Fibroblast of gingiva (primary cell): ENCODE measurements at regions not wholly inside any gene's neighbourhood (a gene's known extent, or its start where the extent isn't known, plus 50 kb on each side); places are given as distances from the start of the nearest gene placed in this dataset.
A peak's percentile ranks its signal among the peaks of the same experiment; 100 is the strongest.

Source experiments
- DNase-seq: peaks from one replicate; pipeline ENCODE4 v3.0.0-alpha.2; 2011; ENCODE audit warnings: low read depth

DNA sequence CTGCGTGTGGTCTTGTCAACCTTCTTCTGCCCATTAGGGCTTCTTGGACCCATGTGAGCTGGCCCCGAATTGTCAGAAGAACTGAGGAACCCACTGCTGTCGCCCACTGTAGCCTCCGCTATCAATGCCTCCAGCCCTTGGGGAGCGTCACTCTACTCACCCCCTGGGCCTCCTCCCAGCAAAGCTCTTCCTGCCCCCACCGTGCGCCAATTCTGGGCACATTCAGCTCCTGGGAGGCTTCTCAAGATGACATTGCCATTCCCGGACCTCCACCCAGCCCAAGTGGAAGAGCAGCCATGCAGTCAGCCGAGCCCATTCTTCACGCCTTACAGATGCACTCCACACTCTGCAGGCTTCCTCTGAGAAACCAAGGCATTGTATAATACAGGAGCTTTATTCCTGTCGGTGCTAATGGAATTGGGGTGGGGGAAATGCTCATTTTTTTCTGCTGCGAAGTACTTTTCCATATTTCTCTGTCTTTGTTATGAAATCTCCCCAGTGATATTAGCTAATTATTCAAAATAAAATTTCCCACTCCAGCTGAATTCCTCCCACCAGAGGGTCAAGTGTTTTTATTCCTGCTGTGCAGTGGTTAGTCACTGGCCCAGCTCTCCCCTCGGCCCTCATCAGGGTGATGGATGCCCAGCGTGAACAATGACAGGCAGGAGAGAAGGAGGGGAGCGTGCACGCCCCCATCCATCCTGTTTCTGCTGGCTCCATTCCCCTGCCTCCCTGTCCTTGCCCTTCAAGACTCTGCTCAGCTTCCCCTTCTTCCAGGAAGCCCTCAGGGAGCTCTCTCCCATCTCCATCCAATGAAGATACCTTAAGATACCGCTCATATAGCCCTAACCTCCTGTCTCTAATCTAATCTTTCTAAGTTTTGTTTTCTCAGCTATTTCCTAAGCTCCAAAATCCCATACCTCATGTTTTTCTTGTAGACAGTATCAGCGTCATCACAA lies 87.7 kb downstream of the C16orf95 start:
- no peak for DNase-seq

DNA sequence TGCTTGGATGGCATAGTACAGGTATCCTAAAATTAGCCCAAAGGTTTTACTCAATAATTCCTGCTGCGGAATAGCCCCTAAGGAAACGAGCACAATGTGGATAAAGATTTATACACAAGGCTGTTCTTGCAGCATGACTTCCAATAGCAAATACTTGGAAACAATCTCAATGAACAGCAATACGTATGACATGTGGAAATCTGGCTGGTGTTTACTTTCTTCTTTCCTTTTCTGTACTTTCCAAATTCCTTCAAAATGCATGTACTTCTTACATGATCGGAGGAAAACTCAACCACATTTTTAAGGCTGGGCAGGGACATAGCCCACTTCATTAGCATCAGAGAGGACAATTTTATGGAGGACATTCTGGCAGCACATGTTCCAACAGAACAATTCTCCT lies 86.6 kb downstream of the C16orf95 start:
- no peak for DNase-seq

GRCh38 chr16:87231295-87231694 lies 85.9 kb downstream of the C16orf95 start:
- no peak for DNase-seq

- no peak for DNase-seq
These were observed 85.3 kb downstream of the C16orf95 start for GRCh38 chr16:87231911-87232310.

- peak; percentile 44 for DNase-seq
These were observed 83.3 kb downstream of the C16orf95 start for GRCh38 chr16:87233928-87234327.

DNA sequence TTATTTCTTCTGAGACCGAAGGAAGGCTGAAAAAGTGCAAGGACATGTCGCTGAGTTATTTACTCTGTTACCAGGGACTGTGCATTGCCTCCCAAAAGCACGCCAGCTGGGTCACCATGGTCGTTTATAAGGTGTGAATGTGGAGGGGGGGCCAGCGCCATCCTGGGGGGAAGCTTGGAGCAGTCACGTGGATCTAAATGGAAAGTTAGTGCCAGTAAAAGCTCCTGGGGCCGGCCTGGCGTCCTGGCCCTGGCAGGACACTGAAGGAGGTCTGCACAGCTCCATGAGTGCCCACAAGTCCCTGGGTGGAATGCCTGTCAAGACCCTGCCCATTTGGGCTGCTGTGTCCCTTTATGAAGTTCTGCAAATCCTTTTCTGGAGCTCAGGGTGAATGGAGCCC lies 82.6 kb downstream of the C16orf95 start:
- DNase-seq = no peak

DNA sequence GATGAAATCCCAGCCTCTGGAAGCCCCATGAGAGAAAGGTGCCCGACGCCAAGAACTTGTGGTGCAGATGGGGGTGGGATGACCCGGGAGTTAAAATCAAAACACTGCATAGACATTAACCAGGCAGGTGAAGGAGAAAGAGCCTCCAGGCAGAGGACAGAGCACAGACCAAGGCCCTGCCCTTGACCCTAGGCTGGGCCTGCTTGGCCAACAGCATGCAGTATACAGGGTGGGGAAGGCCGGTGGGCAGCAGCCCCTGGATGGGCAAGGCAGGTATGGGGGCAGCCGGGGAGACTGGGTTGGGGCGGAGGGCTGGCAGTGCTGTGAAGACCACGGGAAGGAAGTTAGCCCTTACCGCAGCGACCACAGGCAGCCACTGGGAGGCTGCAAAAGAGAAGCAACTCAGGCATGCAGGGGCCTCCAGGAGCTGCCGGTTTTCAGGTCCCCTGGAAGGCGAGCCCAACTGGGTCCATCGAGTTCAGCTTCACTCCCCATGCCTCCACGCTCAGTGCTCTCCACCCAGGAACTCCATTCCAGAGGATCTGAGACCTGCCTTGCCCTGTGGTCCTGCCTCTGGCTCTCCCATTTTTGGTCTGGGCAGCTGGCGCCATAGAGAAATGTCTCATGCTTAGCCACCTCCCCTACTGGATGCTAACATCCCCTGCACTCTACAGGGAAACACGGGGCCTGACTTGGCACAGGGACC lies 81.2 kb downstream of the C16orf95 start:
- no peak for DNase-seq

GRCh38 chr16:87236516-87237115 lies 80.6 kb downstream of the C16orf95 start:
- DNase-seq = no peak

- DNase-seq = no peak
These were observed 78.9 kb downstream of the C16orf95 start for GRCh38 chr16:87238361-87238715.

GRCh38 chr16:87239545-87239944 lies 77.6 kb downstream of the C16orf95 start:
- DNase-seq = no peak

GRCh38 chr16:87240211-87241136 lies 76.7 kb downstream of the C16orf95 start:
- DNase-seq = no peak

- no peak for DNase-seq
These were observed 75.9 kb downstream of the C16orf95 start for GRCh38 chr16:87241137-87241771.

DNA sequence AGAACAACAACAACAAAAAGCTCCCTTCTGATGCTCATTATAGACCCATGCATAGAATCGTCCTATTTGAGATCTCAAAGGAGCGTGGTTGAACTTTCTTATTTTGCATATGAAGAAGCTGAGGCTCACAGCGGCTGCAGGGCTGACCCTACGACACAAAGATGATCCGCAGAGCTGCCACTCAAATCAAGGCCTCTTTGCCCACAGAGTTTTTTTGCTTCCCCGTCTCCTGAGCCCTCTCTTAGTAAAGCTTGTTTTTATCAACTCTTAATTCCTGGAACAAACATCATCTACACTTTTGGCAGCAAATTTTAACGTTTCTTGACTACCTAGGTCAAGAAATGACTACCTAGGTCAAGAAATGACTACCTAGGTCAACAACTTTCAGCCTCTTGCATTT lies 73.7 kb downstream of the C16orf95 start:
- no peak for DNase-seq

DNA sequence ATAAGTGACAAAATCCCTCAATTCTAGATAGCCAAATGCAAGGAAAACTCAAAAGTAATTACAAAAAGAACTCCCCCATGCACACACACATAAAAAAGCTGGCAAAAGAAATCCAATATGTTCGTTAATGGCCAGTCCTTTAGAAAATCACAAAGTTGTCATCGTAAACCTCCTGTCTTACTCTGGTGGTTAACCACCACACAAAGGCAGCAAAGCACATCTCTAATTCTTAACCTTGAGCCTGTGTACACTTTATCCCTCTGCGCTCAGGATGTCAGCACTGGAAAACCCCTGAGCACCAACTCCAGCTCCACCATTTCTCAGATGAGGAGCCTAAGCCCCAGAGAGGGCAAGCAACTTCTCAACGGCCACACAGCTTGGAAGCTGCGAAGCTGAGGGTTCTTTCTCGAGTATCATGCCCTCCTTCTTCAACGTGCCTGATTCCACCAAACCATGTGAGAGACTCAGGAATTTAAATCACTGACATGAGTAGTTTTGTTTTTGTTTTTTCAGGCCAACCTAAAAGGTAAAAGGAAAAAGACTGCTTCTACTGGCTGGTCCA lies 72.5 kb downstream of the C16orf95 start:
- DNase-seq = no peak

GRCh38 chr16:87245511-87245910 lies 71.7 kb downstream of the C16orf95 start:
- DNase-seq = no peak

DNA sequence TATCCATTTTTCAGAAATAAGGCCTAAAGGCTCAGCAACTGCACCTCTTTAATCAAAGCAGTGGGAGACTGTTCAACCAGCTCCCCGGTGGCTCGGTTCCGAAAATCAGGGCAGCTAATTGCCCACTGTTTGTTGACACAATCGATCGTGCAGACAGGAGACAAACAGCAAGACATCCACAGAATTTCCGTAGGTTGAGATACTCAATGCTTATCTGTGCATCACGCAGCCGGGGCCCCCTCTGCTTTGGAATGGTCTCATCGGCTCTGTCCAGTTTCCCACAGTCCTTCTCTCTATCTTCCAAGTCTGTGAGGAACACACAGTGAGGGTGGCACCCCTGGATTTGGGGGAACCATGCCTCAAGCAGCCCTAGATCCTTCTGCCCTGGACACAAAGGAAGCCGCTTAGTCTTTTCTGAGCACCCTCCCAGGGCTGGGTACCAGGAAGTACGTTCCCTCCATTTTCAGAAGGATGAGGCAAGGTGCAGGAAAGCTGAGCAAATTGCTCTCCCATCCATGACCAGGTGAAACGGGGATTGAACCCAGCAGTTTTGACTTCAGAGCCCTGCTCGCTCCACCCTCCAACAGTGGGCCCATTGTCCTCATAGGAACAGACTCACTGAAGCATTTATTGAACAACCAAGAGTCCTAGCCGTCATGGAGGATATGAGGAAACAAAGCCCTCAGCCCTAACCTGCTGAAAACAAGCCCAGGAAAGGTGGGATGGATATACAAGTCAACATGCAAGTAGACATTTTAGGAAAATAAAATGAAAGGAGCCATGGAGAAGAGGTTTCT lies 70.7 kb downstream of the C16orf95 start:
- DNase-seq = no peak

DNA sequence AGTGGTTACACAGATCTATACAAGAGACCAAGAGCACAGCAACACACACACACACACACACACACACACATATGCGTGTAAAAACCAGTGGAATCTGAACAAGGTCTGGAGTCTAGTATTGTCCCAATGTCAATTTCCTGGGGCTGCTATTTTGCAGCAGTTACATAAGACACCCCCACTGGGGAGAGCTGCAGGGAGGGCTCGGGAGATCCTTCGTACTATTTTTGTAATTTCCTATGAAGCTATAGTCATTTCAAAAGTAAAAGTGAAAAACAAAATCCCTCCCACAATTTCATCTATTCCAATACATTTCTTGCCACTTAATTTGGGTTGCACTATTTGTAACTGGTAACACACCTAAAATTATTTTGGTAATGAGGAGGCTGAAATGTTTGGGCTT lies 68.5 kb downstream of the C16orf95 start:
- no peak for DNase-seq

GRCh38 chr16:87249425-87249824 lies 67.8 kb downstream of the C16orf95 start:
- DNase-seq = no peak

- no peak for DNase-seq
These were observed 66.7 kb downstream of the C16orf95 start for GRCh38 chr16:87250431-87250960.
